H9 (cell line): ENCODE measurements at regions not wholly inside any gene's neighbourhood (a gene's known extent, or its start where the extent isn't known, plus 50 kb on each side); places are given as distances from the start of the nearest gene placed in this dataset.

Experiments
- DNase-seq: peaks from one replicate; pipeline ENCODE4 v3.0.0-alpha.2; 2017
- H2AFZ ChIP-seq: one replicate; pipeline ENCODE4 v1.6.1; 2013; ENCODE audit warnings: mild to moderate bottlenecking, low read length, control low read depth, moderate library complexity
- H2AK5ac ChIP-seq: 2 replicates; pipeline ENCODE4 v1.6.1; 2013; ENCODE audit warnings: low read length, control low read depth, mixed read lengths; ENCODE audit not compliant: insufficient read length
- H2BK120ac ChIP-seq: one replicate; pipeline ENCODE4 v1.6.1; 2013; ENCODE audit warnings: low read depth, mild to moderate bottlenecking, low read length, control low read depth, inconsistent platforms; ENCODE audit not compliant: poor library complexity, severe bottlenecking
- H2BK12ac ChIP-seq: 2 replicates; pipeline ENCODE4 v1.6.1; 2013; ENCODE audit warnings: low read length, control low read depth, mixed read lengths, low read depth; ENCODE audit not compliant: insufficient read length
- H2BK15ac ChIP-seq: 2 replicates; pipeline ENCODE4 v1.6.1; 2013; ENCODE audit warnings: low read depth, low read length, control low read depth
- H2BK20ac ChIP-seq: one replicate; pipeline ENCODE4 v1.6.1; 2013; ENCODE audit warnings: low read depth, mild to moderate bottlenecking, low read length, control low read depth, inconsistent platforms; ENCODE audit not compliant: poor library complexity, severe bottlenecking
- H2BK5ac ChIP-seq: 2 replicates; pipeline ENCODE4 v1.6.1; 2013; ENCODE audit warnings: low read length, control low read depth, mixed read lengths; ENCODE audit not compliant: insufficient read length
- H3K14ac ChIP-seq: 2 replicates; pipeline ENCODE4 v1.6.1; 2013; ENCODE audit warnings: low read length, control low read depth; ENCODE audit not compliant: insufficient read depth
- H3K18ac ChIP-seq: 2 replicates; pipeline ENCODE4 v1.6.1; 2013; ENCODE audit warnings: low read depth, mild to moderate bottlenecking, mixed read lengths, low read length, control low read depth; ENCODE audit not compliant: insufficient read length
- H3K23ac ChIP-seq: 2 replicates; pipeline ENCODE4 v1.6.1; 2013; ENCODE audit warnings: low read length, control low read depth, mixed read lengths, low read depth; ENCODE audit not compliant: insufficient read length
- H3K23me2 ChIP-seq: 2 replicates; pipeline ENCODE4 v1.6.1; 2013; ENCODE audit warnings: low read depth, mild to moderate bottlenecking, mixed read lengths, low read length, control low read depth; ENCODE audit not compliant: insufficient read length, poor library complexity, severe bottlenecking
- H3K27ac ChIP-seq: 2 replicates; pipeline ENCODE4 v1.5.1; 2013; ENCODE audit warnings: low read length, control low read depth, mixed read lengths, low read depth; ENCODE audit not compliant: insufficient read length
- H3K27me3 ChIP-seq: 2 replicates; pipeline ENCODE4 v1.6.1; 2013; ENCODE audit warnings: low read length, control low read depth, inconsistent platforms; ENCODE audit not compliant: insufficient read depth
- H3K4ac ChIP-seq: 2 replicates; pipeline ENCODE4 v1.6.1; 2013; ENCODE audit warnings: low read depth, mild to moderate bottlenecking, control low read depth, inconsistent platforms, low read length, moderate library complexity
- H3K4me1 ChIP-seq: 2 replicates; pipeline ENCODE4 v1.6.1; 2013; ENCODE audit warnings: low read length, control low read depth, inconsistent platforms; ENCODE audit not compliant: insufficient read depth
- H3K4me2 ChIP-seq: 2 replicates; pipeline ENCODE4 v1.6.1; 2013; ENCODE audit warnings: low read length, control low read depth, mixed read lengths; ENCODE audit not compliant: insufficient read length, insufficient read depth
- H3K56ac ChIP-seq: 2 replicates; pipeline ENCODE4 v1.6.1; 2013; ENCODE audit warnings: low read depth, mild to moderate bottlenecking, mixed read lengths, low read length, control low read depth; ENCODE audit not compliant: insufficient read length
- H3K79me1 ChIP-seq: 2 replicates; pipeline ENCODE4 v1.6.1; 2013; ENCODE audit warnings: low read depth, mild to moderate bottlenecking, moderate library complexity, low read length, control low read depth, inconsistent platforms; ENCODE audit not compliant: insufficient read depth, poor library complexity, severe bottlenecking
- H3K79me2 ChIP-seq: 2 replicates; pipeline ENCODE4 v1.6.1; 2013; ENCODE audit warnings: low read length, control low read depth, inconsistent platforms; ENCODE audit not compliant: insufficient read depth
- H3K9ac ChIP-seq: 2 replicates; pipeline ENCODE4 v1.6.1; 2013; ENCODE audit warnings: low read length, control low read depth, mixed read lengths; ENCODE audit not compliant: insufficient read length; ENCODE audit errors: extremely low read depth
- H3K9me3 ChIP-seq: one replicate; pipeline ENCODE4 v1.6.1; 2013; ENCODE audit warnings: low read depth, low read length, inconsistent platforms; ENCODE audit not compliant: control insufficient read depth
- H3T11ph ChIP-seq: one replicate; pipeline ENCODE4 v1.6.1; 2013; ENCODE audit warnings: mild to moderate bottlenecking, low read length, control low read depth, inconsistent platforms
- H4K20me1 ChIP-seq: one replicate; pipeline ENCODE4 v1.6.1; 2013; ENCODE audit not compliant: control insufficient read depth, insufficient read length, insufficient read depth
- H4K5ac ChIP-seq: 2 replicates; pipeline ENCODE4 v1.6.1; 2013; ENCODE audit warnings: low read depth, mild to moderate bottlenecking, mixed read lengths, low read length, control low read depth; ENCODE audit not compliant: insufficient read length
- H4K8ac ChIP-seq: replicated peaks from 2 replicates; pipeline ENCODE4 v1.6.1; 2013; ENCODE audit warnings: low read length, control low read depth, mixed read lengths, low read depth; ENCODE audit not compliant: insufficient read length
- H4K91ac ChIP-seq: 2 replicates; pipeline ENCODE4 v1.6.1; 2013; ENCODE audit warnings: low read depth, mild to moderate bottlenecking, moderate library complexity, mixed read lengths, low read length, control low read depth; ENCODE audit not compliant: insufficient read length
- H3K27ac Mint-ChIP-seq, 3 experiments: 2 replicates in 2 of 3; 3 replicates in 1 of 3; pipeline ENCODE4 v1.8.0; 2020 to 2021; ENCODE audit warnings: mixed read lengths in 3 of 3, mild to moderate bottlenecking in 1 of 3, moderate library complexity in 1 of 3
- H3K27me3 Mint-ChIP-seq: 2 replicates; pipeline ENCODE4 v1.8.0; 2021; ENCODE audit warnings: low read depth, mild to moderate bottlenecking, moderate library complexity, mixed read lengths
- H3K36me3 Mint-ChIP-seq, 3 experiments: 2 replicates in 2 of 3; 3 replicates in 1 of 3; pipeline ENCODE4 v1.8.0; 2020 to 2021; ENCODE audit warnings: low read depth in 3 of 3, mixed read lengths in 3 of 3; ENCODE audit not compliant: insufficient read depth in 1 of 3
- H3K4me1 Mint-ChIP-seq, 2 experiments: 2 replicates each; pipeline ENCODE4 v1.8.0; 2020; ENCODE audit warnings: mixed read lengths in 2 of 2
- H3K4me3 Mint-ChIP-seq, 2 experiments: 2 replicates in 1 of 2; 3 replicates in 1 of 2; pipeline ENCODE4 v1.8.0; 2020 to 2021; ENCODE audit warnings: mild to moderate bottlenecking in 2 of 2, mixed read lengths in 2 of 2, moderate library complexity in 1 of 2
- H3K9me3 Mint-ChIP-seq, 2 experiments: 2 replicates in 1 of 2; 3 replicates in 1 of 2; pipeline ENCODE4 v1.8.0; 2020; ENCODE audit warnings: mild to moderate bottlenecking in 2 of 2, mixed read lengths in 2 of 2, moderate library complexity in 1 of 2
- WGBS: extraction: QIAGEN DNeasy Blood & Tissue Kit; methylation state at CpG from one replicate; pipeline ENCODE4 v1.1.7; 2013; ENCODE audit warnings: missing lambda C conversion rate, low lambda C conversion rate, mixed read lengths; ENCODE audit not compliant: insufficient read length; ENCODE audit errors: extremely low coverage; 5-methylcytosine and 5-hydroxymethylcytosine counted together
- TF ChIP-seq, protein P1 (sequence below): fragments of 200-600 bp; sonication (generic); conservative IDR thresholded peaks from 3 replicates; pipeline ENCODE4 v1.8.0; 2021; ENCODE audit warnings: antibody characterized with exemption, mild to moderate bottlenecking

DNA sequence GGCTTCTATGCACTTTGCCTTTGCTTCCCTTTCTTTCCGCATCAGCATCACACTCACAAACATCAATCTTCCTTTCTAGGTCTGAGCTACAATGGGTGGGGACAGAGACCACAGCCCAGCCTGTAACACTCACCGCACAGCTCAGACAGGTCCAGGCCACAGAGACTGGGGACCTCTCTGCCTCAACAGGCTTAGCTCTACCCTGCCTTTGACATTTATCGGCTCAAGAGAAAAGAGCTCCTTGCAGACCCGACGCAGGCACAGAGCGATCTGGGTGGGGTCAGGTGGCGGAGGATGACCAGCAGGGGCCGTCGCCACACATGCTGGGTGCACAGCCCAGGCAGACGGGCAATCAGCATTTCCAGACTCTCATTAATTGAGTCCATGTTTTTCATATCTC lies 837.3 kb downstream of the TBC1D22A start:
- no peak for DNase-seq
- no peaks in the 10 kb centered on the region for H3K4me1 ChIP-seq
- no peak overlapping the region for H2AK5ac ChIP-seq
- no peak overlapping the region for H4K8ac ChIP-seq
- no peak overlapping the region for H3K18ac ChIP-seq
- H3K56ac ChIP-seq, result no peak overlapping the region
- no peak overlapping the region for H3K4me2 ChIP-seq
- no peak overlapping the region for H4K91ac ChIP-seq
- no peak overlapping the region for H3K27ac Mint-ChIP-seq
- H2AFZ ChIP-seq, result no peak overlapping the region
- no peak overlapping the region for H4K5ac ChIP-seq
- no peaks in the 10 kb centered on the region for H3K27me3 ChIP-seq
- H3K9me3 ChIP-seq, result peaks cover 32% of the 10 kb centered on the region
- H3K27ac ChIP-seq, result no peak overlapping the region
- H2BK5ac ChIP-seq, result no peak overlapping the region
- H3K14ac ChIP-seq, result no peak overlapping the region; the same call in 1 of the 2 replicates
- no peak overlapping the region for H2BK15ac ChIP-seq
- H3T11ph ChIP-seq, result no peak overlapping the region
- H3K36me3 Mint-ChIP-seq, result peaks cover 0 to 36% (median 28%) of the 10 kb centered on the region in 3 experiments; a peak in 4 of 7 replicates
- H3K79me2 ChIP-seq, result no peaks in the 10 kb centered on the region
- no peaks in the 10 kb centered on the region for H3K4me1 Mint-ChIP-seq
- H3K9ac ChIP-seq, result no peak overlapping the region
- no peak overlapping the region for H3K23ac ChIP-seq
- no peak overlapping the region for H3K4ac ChIP-seq
- no CpG with 5 or more reads among the region's 10 CpGs for WGBS
- H3K23me2 ChIP-seq, result no peaks in the 10 kb centered on the region
- TF ChIP-seq, protein P1, sequence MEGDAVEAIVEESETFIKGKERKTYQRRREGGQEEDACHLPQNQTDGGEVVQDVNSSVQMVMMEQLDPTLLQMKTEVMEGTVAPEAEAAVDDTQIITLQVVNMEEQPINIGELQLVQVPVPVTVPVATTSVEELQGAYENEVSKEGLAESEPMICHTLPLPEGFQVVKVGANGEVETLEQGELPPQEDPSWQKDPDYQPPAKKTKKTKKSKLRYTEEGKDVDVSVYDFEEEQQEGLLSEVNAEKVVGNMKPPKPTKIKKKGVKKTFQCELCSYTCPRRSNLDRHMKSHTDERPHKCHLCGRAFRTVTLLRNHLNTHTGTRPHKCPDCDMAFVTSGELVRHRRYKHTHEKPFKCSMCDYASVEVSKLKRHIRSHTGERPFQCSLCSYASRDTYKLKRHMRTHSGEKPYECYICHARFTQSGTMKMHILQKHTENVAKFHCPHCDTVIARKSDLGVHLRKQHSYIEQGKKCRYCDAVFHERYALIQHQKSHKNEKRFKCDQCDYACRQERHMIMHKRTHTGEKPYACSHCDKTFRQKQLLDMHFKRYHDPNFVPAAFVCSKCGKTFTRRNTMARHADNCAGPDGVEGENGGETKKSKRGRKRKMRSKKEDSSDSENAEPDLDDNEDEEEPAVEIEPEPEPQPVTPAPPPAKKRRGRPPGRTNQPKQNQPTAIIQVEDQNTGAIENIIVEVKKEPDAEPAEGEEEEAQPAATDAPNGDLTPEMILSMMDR, result no peak
- H3K27me3 Mint-ChIP-seq, result peaks cover 17% of the 10 kb centered on the region
- H4K20me1 ChIP-seq, result no peaks in the 10 kb centered on the region
- no peak overlapping the region for H2BK12ac ChIP-seq
- H2BK120ac ChIP-seq, result no peak overlapping the region
- no peak overlapping the region for H3K4me3 Mint-ChIP-seq
- H3K79me1 ChIP-seq, result no peaks in the 10 kb centered on the region
- no peak overlapping the region for H2BK20ac ChIP-seq
- peaks cover 11 to 88% of the 10 kb centered on the region in 2 experiments for H3K9me3 Mint-ChIP-seq
